IMR-90 (cell line): ENCODE measurements at regions not wholly inside any gene's neighbourhood (a gene's known extent, or its start where the extent isn't known, plus 50 kb on each side); places are given as distances from the start of the nearest gene placed in this dataset.

ENCODE experiments used
- ATAC-seq: fragments of 200-7000 bp; cut with Tn5 transposase; 2 replicates; pipeline ENCODE4 v1.9.1; 2020; ENCODE audit warnings: low read depth, mild to moderate bottlenecking, moderate library complexity
- BruUV-seq: library from RNA; stranded (reverse); fragments of 400-500 nt; replicated peaks from 2 replicates; lab custom pipeline; 2021; lab: Mats Ljungman, UMichigan
- CTCF ChIA-PET: fragments of 300-600 bp; formaldehyde crosslinking; extraction: SDS; loops from one replicate; lab custom pipeline; 2021; ENCODE audit warnings: antibody characterized with exemption; lab: Yijun Ruan, JAX
- POLR2A ChIA-PET: fragments of 300-600 bp; sonication (Branson Sonifier 250); formaldehyde crosslinking; loops from one replicate; lab custom pipeline; 2022; ENCODE audit warnings: antibody characterized with exemption; ENCODE audit not compliant: unreplicated experiment; lab: Charles Lee
- DNase-seq: peaks from one replicate; pipeline ENCODE4 v3.0.0; 2013
- H2AFZ ChIP-seq: replicated peaks from 2 replicates; pipeline ENCODE3; 2013; ENCODE audit warnings: low read length, mild to moderate bottlenecking; ENCODE audit not compliant: poor library complexity
- H2AK5ac ChIP-seq: 2 replicates; pipeline ENCODE4 v1.6.1; 2013; ENCODE audit warnings: low read depth, low read length, inconsistent platforms
- H2AK9ac ChIP-seq: replicated peaks from 2 replicates; pipeline ENCODE3; 2013; ENCODE audit warnings: mild to moderate bottlenecking, low read depth, low read length, moderate library complexity; ENCODE audit not compliant: poor library complexity
- H2BK120ac ChIP-seq: 2 replicates; pipeline ENCODE4 v1.6.1; 2013; ENCODE audit warnings: low read depth, low read length, inconsistent platforms
- H2BK15ac ChIP-seq: 3 replicates; pipeline ENCODE4 v1.6.1; 2013; ENCODE audit warnings: low read depth, low read length, inconsistent platforms
- H2BK20ac ChIP-seq: 2 replicates; pipeline ENCODE4 v1.6.1; 2013; ENCODE audit warnings: low read depth, mild to moderate bottlenecking, inconsistent platforms, low read length, moderate library complexity
- H2BK5ac ChIP-seq: 2 replicates; pipeline ENCODE4 v1.6.1; 2013; ENCODE audit warnings: mild to moderate bottlenecking, low read depth, low read length, inconsistent platforms; ENCODE audit not compliant: poor library complexity, severe bottlenecking
- H3K14ac ChIP-seq: replicated peaks from 2 replicates; pipeline ENCODE4 v1.6.1; 2013; ENCODE audit warnings: low read depth, low read length, inconsistent platforms
- H3K18ac ChIP-seq: 2 replicates; pipeline ENCODE4 v1.6.1; 2013; ENCODE audit warnings: low read depth, low read length, control low read depth
- H3K23ac ChIP-seq: 2 replicates; pipeline ENCODE4 v1.6.1; 2013; ENCODE audit warnings: low read depth, low read length, inconsistent platforms
- H3K27ac ChIP-seq: 2 replicates; pipeline ENCODE4 v1.5.1; 2013; ENCODE audit warnings: mild to moderate bottlenecking, control low read depth, low read length; ENCODE audit not compliant: insufficient read depth
- H3K27me3 ChIP-seq: 2 replicates; pipeline ENCODE4 v1.6.1; 2013; ENCODE audit warnings: low read length; ENCODE audit not compliant: control insufficient read depth, insufficient read depth
- H3K36me3 ChIP-seq: 2 replicates; pipeline ENCODE4 v1.6.1; 2013; ENCODE audit warnings: low read length, mixed read lengths; ENCODE audit not compliant: control insufficient read depth, insufficient read depth
- H3K4ac ChIP-seq: 2 replicates; pipeline ENCODE4 v1.6.1; 2013; ENCODE audit warnings: low read depth, low read length, inconsistent platforms
- H3K4me1 ChIP-seq: 2 replicates; pipeline ENCODE4 v1.6.1; 2013; ENCODE audit warnings: low read length, mixed read lengths; ENCODE audit not compliant: control insufficient read depth, insufficient read depth
- H3K4me2 ChIP-seq: 2 replicates; pipeline ENCODE4 v1.6.1; 2013; ENCODE audit warnings: low read depth, mild to moderate bottlenecking, control low read depth, low read length, moderate library complexity
- H3K4me3 ChIP-seq: 2 replicates; pipeline ENCODE4 v1.5.1; 2013; ENCODE audit warnings: low read depth, mild to moderate bottlenecking, control low read depth, low read length, moderate library complexity; ENCODE audit not compliant: insufficient read depth
- H3K56ac ChIP-seq: 2 replicates; pipeline ENCODE4 v1.6.1; 2013; ENCODE audit warnings: low read length, inconsistent platforms; ENCODE audit not compliant: insufficient read depth; ENCODE audit errors: extremely low read depth
- H3K79me1 ChIP-seq, 2 experiments: 2 replicates each; pipeline ENCODE4 v1.6.1; 2013; ENCODE audit warnings: low read length in 2 of 2, inconsistent platforms in 1 of 2, low read depth in 1 of 2
- H3K9ac ChIP-seq: 2 replicates; pipeline ENCODE4 v1.6.1; 2013; ENCODE audit warnings: low read depth, low read length, control low read depth
- H3K9me1 ChIP-seq: 2 replicates; pipeline ENCODE4 v1.6.1; 2013; ENCODE audit warnings: low read length, inconsistent platforms; ENCODE audit not compliant: insufficient read depth
- H3K9me3 ChIP-seq: 2 replicates; pipeline ENCODE4 v1.6.1; 2013; ENCODE audit warnings: low read length; ENCODE audit not compliant: control insufficient read depth, insufficient read depth
- H4K20me1 ChIP-seq: 2 replicates; pipeline ENCODE4 v1.6.1; 2013; ENCODE audit warnings: low read length, inconsistent platforms; ENCODE audit not compliant: insufficient read depth
- H4K5ac ChIP-seq: 2 replicates; pipeline ENCODE4 v1.6.1; 2013; ENCODE audit warnings: mild to moderate bottlenecking, low read depth, low read length, control low read depth
- H4K8ac ChIP-seq, 2 experiments: 2 replicates each; pipeline ENCODE4 v1.6.1; 2013; ENCODE audit warnings: low read depth in 2 of 2, low read length in 2 of 2, control low read depth in 1 of 2, inconsistent platforms in 1 of 2
- H4K91ac ChIP-seq: 2 replicates; pipeline ENCODE4 v1.6.1; 2013; ENCODE audit warnings: low read depth, low read length, inconsistent platforms; ENCODE audit not compliant: insufficient read depth
- BHLHE40 ChIP-seq: fragments of 150-350 bp; IDR thresholded peaks from 2 replicates; pipeline ENCODE4 v1.6.1; 2016; ENCODE audit warnings: mild to moderate bottlenecking, low read depth, low read length
- MXI1 ChIP-seq: IDR thresholded peaks from 2 replicates; pipeline ENCODE4 v1.6.1; 2012; ENCODE audit warnings: low read depth, mild to moderate bottlenecking, low read length, moderate library complexity, borderline replicate concordance
- NFE2L2 ChIP-seq: fragments of 150-350 bp; IDR thresholded peaks from 2 replicates; pipeline ENCODE4 v1.6.1; 2016; ENCODE audit warnings: low read depth, mild to moderate bottlenecking, low read length
- RAD21 ChIP-seq: IDR thresholded peaks from 2 replicates; pipeline ENCODE4 v1.6.1; 2012; ENCODE audit warnings: low read length, improper control_type of control experiment
- RCOR1 ChIP-seq: IDR thresholded peaks from 2 replicates; pipeline ENCODE4 v1.6.1; 2012; ENCODE audit warnings: mild to moderate bottlenecking, low read length, improper control_type of control experiment; ENCODE audit not compliant: insufficient replicate concordance
- SMC3 ChIP-seq: fragments of 150-350 bp; IDR thresholded peaks from 2 replicates; pipeline ENCODE4 v1.6.1; 2016; ENCODE audit warnings: low read depth, mild to moderate bottlenecking, antibody characterized with exemption, low read length, moderate library complexity
- WGBS, 2 experiments: methylation state at CpG; one replicate each; pipeline versions ENCODE4 v1.1.5 to v1.1.7; 2013; ENCODE audit warnings: missing lambda C conversion rate in 2 of 2; ENCODE audit not compliant: insufficient read length in 1 of 2; ENCODE audit errors: extremely low coverage in 2 of 2; 5-methylcytosine and 5-hydroxymethylcytosine counted together
- dilution Hi-C: fragments of 300-500 bp; cut with HindIII; formaldehyde crosslinking; loops from one replicate; pipeline ENCODE4 v1.14.3; 2018; ENCODE audit warnings: low sequenced_read_pairs; ENCODE audit not compliant: unreplicated experiment
- in situ Hi-C: fragments of 300-500 bp; cut with MboI; formaldehyde crosslinking; loops from 3 replicates; pipeline ENCODE4 v1.14.3; 2019; ENCODE audit warnings: low sequenced_read_pairs, inconsistent platforms, mixed read lengths
- intact Hi-C: fragments of 100-400 bp; cut with micrococcal nuclease; formaldehyde crosslinking; loops from 2 replicates; pipeline ENCODE4 v1.10.0; 2022
- TF ChIP-seq, protein P1 (sequence below): fragments of 150-350 bp; IDR thresholded peaks from 2 replicates; pipeline ENCODE4 v1.6.1; 2016; ENCODE audit warnings: low read depth, mild to moderate bottlenecking, low read length, moderate library complexity, borderline replicate concordance

DNA sequence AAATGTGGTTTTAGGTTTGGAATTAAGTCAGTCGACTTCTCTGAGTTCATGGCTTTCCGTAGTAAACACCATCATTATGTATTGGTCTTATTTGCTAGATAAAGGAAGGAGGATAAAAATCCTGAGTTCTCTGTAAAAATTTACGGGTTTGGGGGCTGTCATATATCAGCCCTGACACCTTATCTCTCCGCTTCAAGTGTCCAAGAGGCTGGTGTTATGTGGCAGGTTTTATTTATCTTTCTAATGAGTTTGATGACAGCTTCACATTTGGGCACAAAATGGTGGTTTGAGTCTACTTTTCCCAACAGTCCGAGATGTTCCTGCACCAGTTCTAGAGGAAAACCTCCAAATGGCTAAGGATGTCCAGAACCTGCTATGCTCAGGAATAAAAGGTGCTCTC, 67.3 kb upstream of the VSTM5 start:
- Histone ChIP-seq H3K9me3 (no peaks in the 10 kb centered on the region), H3K36me3 (no peaks in the 10 kb centered on the region), H4K8ac (no peak overlapping the region), H3K4me2 (no peak overlapping the region), H3K23ac (no peak overlapping the region), H3K18ac (no peak overlapping the region), H3K27me3 (peaks cover 5% of the 10 kb centered on the region; the same call in 1 of the 2 replicates), H2BK5ac (no peak overlapping the region), H4K91ac (no peak overlapping the region), H3K79me1 (no peaks in the 10 kb centered on the region), H3K14ac (no peak overlapping the region), H3K4me3 (no peak overlapping the region), H4K20me1 (no peaks in the 10 kb centered on the region), H3K56ac (no peak overlapping the region), H3K4ac (no peak overlapping the region), H2BK15ac (no peak overlapping the region), H3K9me1 (no peaks in the 10 kb centered on the region), H3K4me1 (no peaks in the 10 kb centered on the region), H2AK9ac (no peak overlapping the region), H2BK120ac (no peak overlapping the region), H2BK20ac (no peak overlapping the region), H2AFZ (no peak overlapping the region), H2AK5ac (no peak overlapping the region), H4K5ac (no peak overlapping the region), H3K9ac (no peak overlapping the region), H3K27ac (no peak overlapping the region)
- BruUV-seq: no TSS peak
- intact Hi-C loops: no loop called here
- TF ChIP-seq SMC3 (no peak), NFE2L2 (no peak), MXI1 (no peak), BHLHE40 (no peak), RAD21 (no peak), RCOR1 (no peak)
- TF ChIP-seq, protein P1, sequence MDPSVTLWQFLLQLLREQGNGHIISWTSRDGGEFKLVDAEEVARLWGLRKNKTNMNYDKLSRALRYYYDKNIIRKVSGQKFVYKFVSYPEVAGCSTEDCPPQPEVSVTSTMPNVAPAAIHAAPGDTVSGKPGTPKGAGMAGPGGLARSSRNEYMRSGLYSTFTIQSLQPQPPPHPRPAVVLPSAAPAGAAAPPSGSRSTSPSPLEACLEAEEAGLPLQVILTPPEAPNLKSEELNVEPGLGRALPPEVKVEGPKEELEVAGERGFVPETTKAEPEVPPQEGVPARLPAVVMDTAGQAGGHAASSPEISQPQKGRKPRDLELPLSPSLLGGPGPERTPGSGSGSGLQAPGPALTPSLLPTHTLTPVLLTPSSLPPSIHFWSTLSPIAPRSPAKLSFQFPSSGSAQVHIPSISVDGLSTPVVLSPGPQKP: no peak
- in situ Hi-C loops: no loop called here
- ChIA-PET POLR2A (no interaction called here), CTCF (no interaction called here)
- dilution Hi-C loops: no loop called here
- DNase-seq (no peak), ATAC-seq (no peak)
- WGBS, 2 experiments: 80% methylated on average over 1 of the region's 5 CpGs; no CpG with 5 or more reads in 1 of the 2 experiments
